DND-41 (cell line): ENCODE measurements at regions not wholly inside any gene's neighbourhood (a gene's known extent, or its start where the extent isn't known, plus 50 kb on each side); places are given as distances from the start of the nearest gene placed in this dataset.

ENCODE experiments used
- ATAC-seq: fragments of 200-7000 bp; cut with Tn5 transposase; 3 replicates; pipeline ENCODE4 v1.9.1; 2021; ENCODE audit warnings: low read depth; ENCODE audit not compliant: insufficient read depth
- DNase-seq: peaks from one replicate; pipeline ENCODE4 v3.0.0-alpha.2; 2020
- H2AFZ ChIP-seq: 2 replicates; pipeline ENCODE4 v1.6.0; 2012; ENCODE audit warnings: low read depth, low read length
- H3K27ac ChIP-seq: 2 replicates; pipeline ENCODE4 v1.5.1; 2012; ENCODE audit warnings: low read length, inconsistent platforms
- H3K27me3 ChIP-seq: fragments of 200-600 bp; sonication (generic); 2 replicates; pipeline ENCODE4 v1.6.0; 2012; ENCODE audit warnings: low read length, mild to moderate bottlenecking, inconsistent platforms; ENCODE audit not compliant: insufficient read depth, poor library complexity
- H3K36me3 ChIP-seq: 2 replicates; pipeline ENCODE4 v1.5.1; 2012; ENCODE audit warnings: low read length, inconsistent platforms; ENCODE audit not compliant: insufficient read depth
- H3K4me1 ChIP-seq: 2 replicates; pipeline ENCODE4 v1.5.1; 2012; ENCODE audit warnings: mild to moderate bottlenecking, low read length; ENCODE audit not compliant: insufficient read depth
- H3K4me2 ChIP-seq: 2 replicates; pipeline ENCODE4 v1.6.0; 2012; ENCODE audit warnings: mild to moderate bottlenecking, moderate library complexity, low read length, inconsistent platforms; ENCODE audit not compliant: insufficient read depth
- H3K4me3 ChIP-seq, 2 experiments: fragments of 200-600 bp in 1 of 2; shearing (Covaris generic) in 1 of 2; 2 replicates each; pipeline ENCODE4 v1.5.1; 2012 to 2016; ENCODE audit warnings: inconsistent platforms in 2 of 2, low read length in 2 of 2, mild to moderate bottlenecking in 2 of 2, low read depth in 1 of 2, moderate library complexity in 1 of 2
- H3K79me2 ChIP-seq: 2 replicates; pipeline ENCODE4 v1.6.0; 2012; ENCODE audit warnings: low read length, inconsistent platforms; ENCODE audit not compliant: insufficient read depth
- H3K9ac ChIP-seq: 2 replicates; pipeline ENCODE4 v1.6.0; 2012; ENCODE audit warnings: low read depth, mild to moderate bottlenecking, inconsistent platforms, low read length, moderate library complexity
- H3K9me3 ChIP-seq: 2 replicates; pipeline ENCODE4 v1.5.1; 2012; ENCODE audit warnings: low read length, moderate library complexity, mild to moderate bottlenecking, inconsistent platforms; ENCODE audit not compliant: insufficient read depth, severe bottlenecking
- H4K20me1 ChIP-seq: 2 replicates; pipeline ENCODE4 v1.6.0; 2012; ENCODE audit warnings: low read length; ENCODE audit not compliant: insufficient read depth
- CTCF ChIP-seq: IDR thresholded peaks from 2 replicates; pipeline ENCODE4 v1.5.1; 2012; ENCODE audit warnings: borderline replicate concordance, low read length, moderate library complexity, mild to moderate bottlenecking; ENCODE audit not compliant: poor library complexity, severe bottlenecking; ENCODE audit errors: extremely low read depth
- EZH2 ChIP-seq: IDR thresholded peaks from 3 replicates; pipeline ENCODE4 v1.6.1; 2012; ENCODE audit warnings: borderline replicate concordance, low read depth, mild to moderate bottlenecking, moderate library complexity, low read length, inconsistent platforms; ENCODE audit not compliant: severe bottlenecking

GRCh38 chr12:108037960-108038359 lies 91.1 kb upstream of the WSCD2 start:
- no peaks in the 10 kb centered on the region for H3K79me2 ChIP-seq
- H4K20me1 ChIP-seq = no peaks in the 10 kb centered on the region
- no peak overlapping the region for H3K27ac ChIP-seq
- H3K9ac ChIP-seq = no peak overlapping the region
- TF ChIP-seq EZH2 (no peak), CTCF (no peak)
- ATAC-seq (no peak), DNase-seq (no peak)
- H2AFZ ChIP-seq = no peak overlapping the region
- no peaks in the 10 kb centered on the region for H3K4me1 ChIP-seq
- no peak overlapping the region for H3K4me3 ChIP-seq
- H3K36me3 ChIP-seq = no peaks in the 10 kb centered on the region
- peaks cover 4% of the 10 kb centered on the region for H3K27me3 ChIP-seq
- H3K9me3 ChIP-seq = no peaks in the 10 kb centered on the region
- H3K4me2 ChIP-seq = no peak overlapping the region

GRCh38 chr12:108039794-108040193 lies 89.3 kb upstream of the WSCD2 start:
- no peak overlapping the region for H3K27ac ChIP-seq
- H3K4me2 ChIP-seq = no peak overlapping the region
- no peaks in the 10 kb centered on the region for H3K36me3 ChIP-seq
- TF ChIP-seq CTCF (no peak), EZH2 (no peak)
- no peaks in the 10 kb centered on the region for H3K79me2 ChIP-seq
- H4K20me1 ChIP-seq = no peaks in the 10 kb centered on the region
- no peak overlapping the region for H3K4me3 ChIP-seq
- no peak for ATAC-seq
- no peaks in the 10 kb centered on the region for H3K9me3 ChIP-seq
- no peak overlapping the region for H2AFZ ChIP-seq
- H3K9ac ChIP-seq = no peak overlapping the region
- H3K4me1 ChIP-seq = no peaks in the 10 kb centered on the region
- no peak for DNase-seq
- peaks cover 4% of the 10 kb centered on the region for H3K27me3 ChIP-seq

GRCh38 chr12:108040947-108041346 lies 88.1 kb upstream of the WSCD2 start:
- Histone ChIP-seq H3K9ac (no peak overlapping the region), H3K4me1 (no peaks in the 10 kb centered on the region), H3K4me2 (no peak overlapping the region), H3K79me2 (no peaks in the 10 kb centered on the region), H3K4me3 (no peak overlapping the region), H2AFZ (no peak overlapping the region), H3K36me3 (no peaks in the 10 kb centered on the region), H3K27me3 (peaks cover 10% of the 10 kb centered on the region), H4K20me1 (0 out of 2 replicates have a peak, but pooled peaks cover 5% of the 10 kb centered on the region), H3K9me3 (no peaks in the 10 kb centered on the region), H3K27ac (no peak overlapping the region)
- no peak for ATAC-seq
- TF ChIP-seq CTCF (no peak), EZH2 (no peak)
- no peak for DNase-seq

- Histone ChIP-seq H3K4me3 (no peak overlapping the region), H3K27ac (no peak overlapping the region), H3K79me2 (no peaks in the 10 kb centered on the region), H3K4me1 (no peaks in the 10 kb centered on the region), H4K20me1 (0 out of 2 replicates have a peak, but pooled peaks cover 5% of the 10 kb centered on the region), H3K4me2 (no peak overlapping the region), H3K9ac (no peak overlapping the region), H3K36me3 (no peaks in the 10 kb centered on the region), H2AFZ (no peak overlapping the region), H3K9me3 (no peaks in the 10 kb centered on the region), H3K27me3 (peaks cover 14% of the 10 kb centered on the region)
- DNase-seq (no peak), ATAC-seq (no peak)
- TF ChIP-seq CTCF (no peak), EZH2 (no peak)
Measured at GRCh38 chr12:108043286-108043685, 85.8 kb upstream of the WSCD2 start.
